Stimulated activated naive B cell treated with anti-CD40 and anti-IgM and Interleukin-4, amounts not matched to agents 10 μg/mL and 1 μg/mL and 100 μg/mL, for 72 hours (primary cell): ENCODE measurements at regions not wholly inside any gene's neighbourhood (a gene's known extent, or its start where the extent isn't known, plus 50 kb on each side); places are given as distances from the start of the nearest gene placed in this dataset.
A peak's percentile ranks its signal among the peaks of the same experiment; 100 is the strongest.
"Not testable (repeated sequence)": the region's sequence is repeated elsewhere in the genome, so short reads cannot be mapped to it uniquely, and the experiment has no call there.

Experiments used
- ATAC-seq, 2 donors: fragments of 150-1000 bp; cut with Tn5 transposase; replicated peaks; 2 replicates each; pipeline ENCODE4 v1.10.0; 2021; ENCODE audit warnings: moderate library complexity in 1 of 2
- DNase-seq: peaks from one replicate; pipeline ENCODE4 v3.0.0; 2021
- H3K27ac Mint-ChIP-seq: one replicate; pipeline ENCODE4 v1.8.0; 2022; ENCODE audit warnings: mild to moderate bottlenecking, mixed read lengths
- H3K27me3 Mint-ChIP-seq, 2 donors: one replicate each; pipeline ENCODE4 v1.8.0; 2022; ENCODE audit warnings: mixed read lengths in 2 of 2
- H3K36me3 Mint-ChIP-seq, 2 donors: one replicate each; pipeline ENCODE4 v1.8.0; 2022; ENCODE audit warnings: mixed read lengths in 2 of 2, mild to moderate bottlenecking in 1 of 2
- H3K4me1 Mint-ChIP-seq, 2 donors: one replicate each; pipeline ENCODE4 v1.8.0; 2022; ENCODE audit warnings: mixed read lengths in 2 of 2, mild to moderate bottlenecking in 1 of 2
- H3K4me3 Mint-ChIP-seq, 2 donors: one replicate each; pipeline ENCODE4 v1.8.0; 2022; ENCODE audit warnings: mild to moderate bottlenecking in 2 of 2, mixed read lengths in 2 of 2, moderate library complexity in 1 of 2
- H3K9me3 Mint-ChIP-seq, 2 donors: one replicate each; pipeline ENCODE4 v1.8.0; 2022; ENCODE audit warnings: mixed read lengths in 2 of 2, mild to moderate bottlenecking in 1 of 2

GRCh38 chr18:63071701-63072141 lies 247.8 kb downstream of the BCL2 start:
- H3K4me1 Mint-ChIP-seq = peaks cover 10 to 19% of the 10 kb centered on the region in 2 donors
- H3K9me3 Mint-ChIP-seq = peaks cover 4 to 5% of the 10 kb centered on the region in 2 donors
- H3K27me3 Mint-ChIP-seq = no peaks in the 10 kb centered on the region
- no peak overlapping the region for H3K27ac Mint-ChIP-seq
- no peaks in the 10 kb centered on the region for H3K36me3 Mint-ChIP-seq
- H3K4me3 Mint-ChIP-seq = no peak overlapping the region
- DNase-seq (no peak), ATAC-seq (no peak)

DNA sequence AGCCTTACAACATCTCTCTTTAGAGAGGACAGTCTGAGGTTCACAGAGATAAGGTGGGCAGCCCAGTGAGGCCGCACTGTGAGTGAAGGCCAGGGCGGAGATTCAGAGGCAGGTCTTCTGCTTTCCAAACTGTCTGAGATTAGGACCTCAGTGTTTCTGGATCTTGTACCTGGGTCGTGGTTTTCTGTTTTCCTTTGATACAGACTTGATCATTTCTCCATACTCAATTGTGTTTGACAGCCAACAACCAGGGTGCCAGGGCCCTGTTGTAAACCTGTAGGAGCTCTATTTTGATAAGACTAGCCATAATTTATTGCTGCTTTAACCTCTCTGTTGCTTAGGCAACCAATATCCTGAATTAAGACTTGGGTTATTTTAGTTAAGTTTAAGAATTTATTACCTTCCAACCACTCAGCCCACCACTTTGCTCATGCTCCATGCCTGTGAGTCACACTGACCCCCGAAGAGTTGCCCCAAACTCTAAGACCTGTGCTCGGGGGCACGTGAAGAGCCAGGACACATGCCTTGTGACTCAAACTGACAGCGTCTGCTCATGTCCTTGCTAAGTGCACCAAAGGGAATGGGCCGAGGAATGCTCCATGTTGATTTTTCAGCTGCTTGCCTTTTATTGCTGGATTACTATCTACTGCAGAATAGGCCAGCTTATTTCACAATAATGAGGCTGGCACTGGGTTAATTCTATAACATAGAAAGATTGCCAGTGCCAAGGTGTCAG lies 248.6 kb downstream of the BCL2 start:
- Mint-ChIP-seq H3K27ac (no peak overlapping the region), H3K4me1 (peaks cover 9 to 13% of the 10 kb centered on the region in 2 donors), H3K36me3 (no peaks in the 10 kb centered on the region), H3K27me3 (no peaks in the 10 kb centered on the region), H3K9me3 (peaks cover 4 to 5% of the 10 kb centered on the region in 2 donors), H3K4me3 (no peak overlapping the region)
- ATAC-seq (no peak), DNase-seq (no peak)

- Mint-ChIP-seq H3K9me3 (peaks cover 4 to 5% of the 10 kb centered on the region in 2 donors), H3K36me3 (no peaks in the 10 kb centered on the region), H3K27me3 (no peaks in the 10 kb centered on the region), H3K4me3 (no peak overlapping the region), H3K27ac (no peak overlapping the region), H3K4me1 (no peaks in the 10 kb centered on the region)
- ATAC-seq (no peak), DNase-seq (no peak)
Measured at GRCh38 chr18:63069496-63069895, 250.1 kb downstream of the BCL2 start.

DNA sequence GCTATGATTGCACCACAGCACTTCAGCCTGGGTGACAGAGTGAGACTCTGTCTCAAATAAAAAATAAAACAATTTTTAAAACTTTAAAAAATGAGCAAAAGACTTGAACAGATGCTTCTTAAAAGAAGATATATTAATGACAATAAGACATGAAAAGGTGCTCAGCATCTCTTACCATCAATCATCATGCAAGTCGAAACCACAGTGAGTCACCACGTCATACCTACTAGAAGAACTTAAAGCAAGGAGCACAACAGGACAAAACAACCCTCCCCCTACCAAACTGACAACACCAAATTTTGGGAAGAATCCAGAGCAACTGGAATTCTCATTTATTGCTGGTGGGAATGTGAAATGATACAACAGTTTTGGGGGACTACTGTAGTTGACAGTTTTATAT lies 251.6 kb downstream of the BCL2 start:
- H3K27me3 Mint-ChIP-seq = peaks cover 0 to 8% of the 10 kb centered on the region in 2 donors
- no peaks in the 10 kb centered on the region for H3K4me1 Mint-ChIP-seq
- H3K36me3 Mint-ChIP-seq = no peaks in the 10 kb centered on the region
- ATAC-seq = no peak
- no peak overlapping the region for H3K4me3 Mint-ChIP-seq
- H3K9me3 Mint-ChIP-seq = peaks cover 4 to 5% of the 10 kb centered on the region in 2 donors
- H3K27ac Mint-ChIP-seq = no peak overlapping the region
- no peak for DNase-seq

DNA sequence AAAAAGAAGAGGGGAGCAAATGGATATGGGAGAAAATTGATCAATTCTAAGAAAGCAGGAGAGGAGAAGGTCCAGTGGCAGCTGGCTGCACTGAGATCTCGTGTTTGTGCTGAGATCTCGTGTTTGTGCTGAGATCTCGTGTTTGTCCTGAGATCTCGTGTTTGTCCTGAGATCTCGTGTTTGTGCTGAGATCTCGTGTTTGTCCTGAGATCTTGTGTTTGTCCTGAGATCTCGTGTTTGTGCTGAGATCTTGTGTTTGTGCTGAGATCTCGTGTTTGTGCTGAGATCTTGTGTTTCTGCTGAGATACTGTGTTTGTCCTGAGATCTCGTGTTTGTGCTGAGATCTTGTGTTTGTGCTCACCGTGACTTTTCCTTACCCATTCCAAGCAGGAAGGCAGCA lies 254.4 kb downstream of the BCL2 start:
- no peaks in the 10 kb centered on the region for H3K36me3 Mint-ChIP-seq
- no peaks in the 10 kb centered on the region for H3K4me1 Mint-ChIP-seq
- H3K27ac Mint-ChIP-seq = peak overlapping the region; percentile 27
- H3K4me3 Mint-ChIP-seq = no peak overlapping the region
- DNase-seq = no peak
- H3K27me3 Mint-ChIP-seq = peaks cover 4 to 9% of the 10 kb centered on the region in 2 donors
- no peak for ATAC-seq
- H3K9me3 Mint-ChIP-seq = peaks cover 4 to 5% of the 10 kb centered on the region in 2 donors

DNA sequence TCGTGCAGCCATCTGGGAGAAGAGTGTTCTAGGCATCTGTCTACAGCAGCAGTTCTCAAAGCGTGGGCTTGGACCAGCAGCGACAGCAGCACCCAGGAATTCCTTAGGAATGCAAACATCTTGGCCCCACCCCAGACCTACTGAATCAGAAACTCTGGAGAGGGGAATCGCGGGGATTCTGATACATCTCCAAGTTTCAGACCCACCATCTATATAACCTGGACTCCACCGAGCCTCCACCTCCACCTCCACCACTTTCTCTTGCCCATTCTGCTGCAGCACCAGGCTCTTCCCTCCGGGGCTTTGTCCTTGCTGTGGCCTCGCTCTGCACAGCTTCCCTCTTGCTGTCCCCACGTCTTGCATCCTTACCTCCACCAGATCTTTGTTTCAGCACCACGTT lies 256.4 kb downstream of the BCL2 start:
- Mint-ChIP-seq H3K4me1 (no peaks in the 10 kb centered on the region), H3K4me3 (no peak overlapping the region), H3K27ac (no peak overlapping the region), H3K27me3 (peaks cover 4 to 9% of the 10 kb centered on the region in 2 donors), H3K9me3 (peaks cover 0 to 1% of the 10 kb centered on the region in 2 donors), H3K36me3 (no peaks in the 10 kb centered on the region)
- DNase-seq = no peak
- ATAC-seq = no peak

GRCh38 chr18:63062246-63062645 lies 257.3 kb downstream of the BCL2 start:
- ATAC-seq = no peak
- Mint-ChIP-seq H3K4me3 (no peak overlapping the region), H3K36me3 (no peaks in the 10 kb centered on the region), H3K9me3 (no peaks in the 10 kb centered on the region), H3K27me3 (peaks cover 4 to 9% of the 10 kb centered on the region in 2 donors), H3K27ac (peak overlapping the region; percentile 2), H3K4me1 (no peaks in the 10 kb centered on the region)
- DNase-seq = no peak

DNA sequence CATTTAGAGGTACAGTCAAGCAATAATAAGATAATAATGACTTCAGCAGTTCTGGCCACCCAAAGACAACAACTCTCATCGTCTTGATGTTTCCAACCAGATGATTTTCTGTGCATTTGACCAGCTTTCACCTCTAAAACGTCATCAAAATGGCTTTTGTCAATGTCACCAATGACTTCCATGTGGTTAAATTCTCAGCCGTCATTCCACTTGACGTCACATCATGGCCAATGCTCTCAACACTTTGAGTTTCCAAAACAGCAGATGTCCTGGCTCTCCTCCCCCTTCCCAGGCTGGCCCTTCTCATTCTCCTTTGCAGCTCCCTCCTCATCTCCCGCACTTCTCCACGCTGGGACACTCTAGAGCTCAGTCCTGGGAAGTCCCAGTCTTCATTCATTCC lies 258.3 kb downstream of the BCL2 start:
- no peak overlapping the region for H3K4me3 Mint-ChIP-seq

GRCh38 chr18:63058521-63058920 lies 261.0 kb downstream of the BCL2 start:
- no peak overlapping the region for H3K4me3 Mint-ChIP-seq
- H3K36me3 Mint-ChIP-seq = no peaks in the 10 kb centered on the region
- peaks cover 7 to 15% of the 10 kb centered on the region in 2 donors for H3K4me1 Mint-ChIP-seq
- no peak for ATAC-seq
- H3K27me3 Mint-ChIP-seq = peaks cover 4 to 8% of the 10 kb centered on the region in 2 donors
- H3K9me3 Mint-ChIP-seq = no peaks in the 10 kb centered on the region
- H3K27ac Mint-ChIP-seq = no peak overlapping the region
- no peak for DNase-seq

More for the DNA sequence above, 258.3 kb downstream of the BCL2 start:
- no peak overlapping the region for H3K27ac Mint-ChIP-seq
- no peaks in the 10 kb centered on the region for H3K9me3 Mint-ChIP-seq
- no peaks in the 10 kb centered on the region for H3K36me3 Mint-ChIP-seq
- DNase-seq (no peak), ATAC-seq (no peak)
- peaks cover 0 to 1% of the 10 kb centered on the region in 2 donors for H3K4me1 Mint-ChIP-seq
- peaks cover 4 to 9% of the 10 kb centered on the region in 2 donors for H3K27me3 Mint-ChIP-seq

DNA sequence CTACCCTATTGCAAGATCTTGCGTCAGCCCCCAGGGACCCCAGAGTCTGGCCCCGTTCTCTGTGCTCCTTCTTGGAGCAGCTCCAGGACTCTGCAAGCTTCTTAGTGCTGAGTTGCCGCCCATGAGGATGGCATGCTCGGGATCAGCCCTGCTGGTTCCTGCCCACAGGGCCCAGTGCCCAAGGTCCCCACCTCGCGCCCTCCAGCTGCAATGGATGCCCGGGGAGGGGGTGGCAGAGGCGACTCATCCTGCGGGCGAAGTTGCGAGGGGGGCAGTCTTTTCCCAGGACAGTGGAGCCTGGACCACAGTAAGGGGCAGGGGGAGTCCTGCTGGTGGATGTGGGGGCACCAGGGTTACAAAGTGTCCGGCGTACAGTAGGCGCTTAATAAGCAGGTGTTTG lies 261.9 kb downstream of the BCL2 start:
- Mint-ChIP-seq H3K4me1 (peaks cover 7 to 15% of the 10 kb centered on the region in 2 donors), H3K27ac (no peak overlapping the region), H3K27me3 (peaks cover 0 to 4% of the 10 kb centered on the region in 2 donors), H3K9me3 (no peaks in the 10 kb centered on the region), H3K36me3 (no peaks in the 10 kb centered on the region), H3K4me3 (no peak overlapping the region)
- DNase-seq (no peak), ATAC-seq (no peak)

DNA sequence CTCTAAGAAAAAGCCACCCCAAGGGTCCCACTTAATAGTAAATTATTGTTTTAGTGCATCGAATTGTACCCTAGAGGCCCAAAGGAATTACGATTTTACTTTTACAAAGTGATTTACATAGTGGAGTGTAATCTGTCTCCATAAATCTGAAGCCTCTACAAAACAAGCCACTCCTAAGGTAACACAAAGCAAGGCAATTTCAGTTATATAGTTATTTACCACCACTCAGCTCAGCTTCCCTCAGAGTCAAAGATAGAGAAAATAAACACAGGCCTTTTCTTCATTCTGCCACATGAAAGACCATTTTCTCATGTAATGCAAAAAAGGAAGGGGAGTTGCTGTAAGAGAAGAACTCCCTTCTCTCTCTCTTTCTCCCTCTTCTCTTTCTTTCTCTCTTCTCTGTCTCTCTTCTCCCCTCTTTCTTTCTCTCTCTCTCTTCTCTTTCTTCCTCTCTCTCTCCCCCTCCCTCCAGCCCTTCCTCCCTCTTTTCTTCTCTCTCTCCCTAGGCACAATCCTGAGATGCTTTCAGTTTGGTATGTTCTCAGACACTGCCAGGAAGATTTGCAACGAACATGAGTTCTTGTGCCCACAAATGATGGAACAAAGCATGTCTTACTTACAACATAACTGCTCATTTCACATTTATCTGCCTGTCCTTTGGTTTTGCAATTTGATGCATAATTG lies 264.5 kb downstream of the BCL2 start:
- H3K36me3 Mint-ChIP-seq = no peaks in the 10 kb centered on the region
- H3K27me3 Mint-ChIP-seq = no peaks in the 10 kb centered on the region
- H3K4me1 Mint-ChIP-seq = peaks cover 14 to 37% of the 10 kb centered on the region in 2 donors
- no peak for DNase-seq
- H3K27ac Mint-ChIP-seq = peak overlapping the region; percentile 3
- peak; percentile 39 to 46 for ATAC-seq
- peak overlapping the region; percentile 47 to 51 for H3K4me3 Mint-ChIP-seq
- no peaks in the 10 kb centered on the region for H3K9me3 Mint-ChIP-seq

- no peak for ATAC-seq
- Mint-ChIP-seq H3K9me3 (no peaks in the 10 kb centered on the region), H3K4me3 (no peak overlapping the region), H3K4me1 (peaks cover 17 to 41% of the 10 kb centered on the region in 2 donors), H3K27ac (no peak overlapping the region), H3K27me3 (no peaks in the 10 kb centered on the region), H3K36me3 (no peaks in the 10 kb centered on the region)
- DNase-seq = no peak
Measured at GRCh38 chr18:63051928-63052327, 267.6 kb downstream of the BCL2 start.

- ATAC-seq = peak in 1 of 2 donors; percentile 41
- peaks cover 16 to 40% of the 10 kb centered on the region in 2 donors for H3K4me1 Mint-ChIP-seq
- not testable (repeated sequence) for H3K27me3 Mint-ChIP-seq, H3K4me3 Mint-ChIP-seq, H3K27ac Mint-ChIP-seq, H3K36me3 Mint-ChIP-seq, H3K9me3 Mint-ChIP-seq, DNase-seq
Measured at GRCh38 chr18:63050667-63051395, 268.7 kb downstream of the BCL2 start.

GRCh38 chr18:63046375-63046774 lies 273.2 kb downstream of the BCL2 start:
- H3K27ac Mint-ChIP-seq = no peak overlapping the region
- ATAC-seq = no peak
- DNase-seq = no peak
- H3K9me3 Mint-ChIP-seq = peaks cover 9 to 10% of the 10 kb centered on the region in 2 donors
- no peak overlapping the region for H3K4me3 Mint-ChIP-seq
- no peaks in the 10 kb centered on the region for H3K27me3 Mint-ChIP-seq
- H3K36me3 Mint-ChIP-seq = peaks cover 9 to 13% of the 10 kb centered on the region in 2 donors
- peaks cover 11 to 31% of the 10 kb centered on the region in 2 donors for H3K4me1 Mint-ChIP-seq
